ENCODE measurements at regions not wholly inside any gene's neighbourhood (a gene's known extent, or its start where the extent isn't known, plus 50 kb on each side); places are given as distances from the start of the nearest gene placed in this dataset.

GRCh38 chr2:151111599-151112278 is 149.9 kb downstream of the RBM43 start:
- TF ChIP-seq EZH2 (IDR thresholded peaks at IDR 0.05; ENCODE audit: insufficient read depth, poor library complexity, severe bottlenecking) (no peak), EZH2phosphoT487 (IDR thresholded peaks at IDR 0.05; ENCODE audit: insufficient read depth, low read depth) (no peak)
